Gastrocnemius medialis (tissue), 4 donors: ENCODE measurements at regions not wholly inside any gene's neighbourhood (a gene's known extent, or its start where the extent isn't known, plus 50 kb on each side); places are given as distances from the start of the nearest gene placed in this dataset.

Source experiments
- ATAC-seq, 2 donors: fragments of 150-250 bp; one replicate each; pipeline ENCODE4 v1.9.1; 2016
- DNase-seq, 2 donors: peaks; one replicate each; pipeline ENCODE4 v3.0.0-alpha.2; 2019
- H3K27ac ChIP-seq, 4 donors: fragments of 200-600 bp; sonication (generic); 1 replicate in 1 of 4; 2 replicates in 3 of 4; pipeline ENCODE4 v1.5.1; 2016 to 2018; ENCODE audit warnings: mild to moderate bottlenecking in 2 of 4, moderate library complexity in 1 of 4
- H3K27me3 ChIP-seq, 3 donors: fragments of 200-600 bp; sonication (generic) in 2 of 3; 1 replicate in 1 of 3; 2 replicates in 2 of 3; pipeline versions ENCODE4 v1.5.1 to v1.6.0; 2016 to 2019; ENCODE audit warnings: mild to moderate bottlenecking in 1 of 3, moderate library complexity in 1 of 3
- H3K36me3 ChIP-seq, 2 donors: fragments of 200-600 bp; sonication (generic) in 1 of 2; one replicate each; pipeline ENCODE4 v1.5.1; 2017 to 2018
- H3K4me1 ChIP-seq, 2 donors: fragments of 200-600 bp; sonication (generic) in 1 of 2; one replicate each; pipeline ENCODE4 v1.5.1; 2016 to 2017; ENCODE audit warnings: mild to moderate bottlenecking in 2 of 2
- H3K4me3 ChIP-seq, 4 donors: fragments of 200-600 bp; sonication (generic) in 3 of 4; 1 replicate in 1 of 4; 2 replicates in 3 of 4; pipeline ENCODE4 v1.5.1; 2016 to 2019; ENCODE audit warnings: mild to moderate bottlenecking in 2 of 4
- H3K9me3 ChIP-seq, 3 donors: fragments of 200-600 bp; sonication (generic) in 2 of 3; 1 replicate in 1 of 3; 2 replicates in 2 of 3; pipeline ENCODE4 v1.5.1; 2016 to 2019
- CTCF ChIP-seq, 5 experiments: fragments of 450-650 bp in 3 of 5; fragments of 200-600 bp in 2 of 5; sonication (generic) in 2 of 5; IDR thresholded peaks in 4 of 5; conservative IDR thresholded peaks in 1 of 5; 1 replicate in 4 of 5; 2 replicates in 1 of 5; pipeline ENCODE4 v1.5.1; 2016 to 2019; ENCODE audit warnings: antibody characterized with exemption in 5 of 5, mild to moderate bottlenecking in 3 of 5, moderate library complexity in 3 of 5
- POLR2A ChIP-seq, 2 donors: fragments of 450-650 bp; IDR thresholded peaks; one replicate each; pipeline ENCODE4 v1.6.1; 2017; ENCODE audit warnings: antibody characterized with exemption in 2 of 2, mild to moderate bottlenecking in 2 of 2, moderate library complexity in 2 of 2
- in situ Hi-C, 4 donors: fragments of 200-750 bp; cut with MboI; loops; one replicate each; pipeline versions ENCODE4 v1.15.0 to v1.8.0; 2017; ENCODE audit warnings: low sequenced_read_pairs in 4 of 4
- intact Hi-C: fragments of 100-400 bp; cut with DNase I; formaldehyde crosslinking; loops from one replicate; pipeline ENCODE4 v1.15.1; 2023; ENCODE audit warnings: low total_unique reads

DNA sequence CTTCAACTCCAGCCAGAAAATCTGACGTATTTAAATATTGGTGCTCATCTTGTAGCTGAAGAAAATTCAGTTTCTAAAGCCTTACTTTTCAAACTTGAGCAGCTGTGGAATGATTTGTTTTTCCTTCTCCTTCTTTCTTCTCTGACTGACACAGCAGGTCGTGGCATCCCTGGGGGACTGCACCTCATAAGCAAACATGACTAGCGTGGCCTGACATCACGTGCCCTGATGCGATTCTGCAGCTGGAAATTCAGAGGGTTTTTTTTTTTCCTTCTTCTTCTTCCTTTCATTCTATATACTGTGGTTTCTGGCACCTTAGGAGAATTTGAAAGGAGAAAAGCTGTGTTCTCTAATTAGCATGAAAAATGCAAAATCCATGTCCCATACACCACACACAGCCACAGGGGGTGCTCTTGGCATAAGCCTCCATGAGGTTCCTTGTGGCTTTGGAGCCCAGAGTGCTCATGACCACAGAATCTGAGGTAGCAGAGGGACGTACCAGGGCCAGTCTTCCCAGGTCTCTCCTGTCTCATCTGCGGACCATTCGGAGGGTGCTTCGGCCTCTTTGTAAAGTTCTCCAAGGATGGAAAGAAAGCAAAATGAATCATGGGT is 258.5 kb upstream of the CDH4 start:
- DNase-seq (no peak), ATAC-seq (no peak)
- no peaks in the 10 kb centered on the region for H3K36me3 ChIP-seq
- no peaks in the 10 kb centered on the region for H3K9me3 ChIP-seq
- no peak overlapping the region for H3K4me3 ChIP-seq
- in situ Hi-C loops (no loop called here), intact Hi-C loops (no loop called here)
- no peaks in the 10 kb centered on the region for H3K4me1 ChIP-seq
- no peak overlapping the region for H3K27ac ChIP-seq
- TF ChIP-seq CTCF (IDR thresholded peaks at IDR 0.05 in 4 of 5, conservative IDR thresholded peaks at IDR 0.05 in 1 of 5) (no peak), POLR2A (IDR thresholded peaks at IDR 0.05) (no peak)
- H3K27me3 ChIP-seq = no peaks in the 10 kb centered on the region

DNA sequence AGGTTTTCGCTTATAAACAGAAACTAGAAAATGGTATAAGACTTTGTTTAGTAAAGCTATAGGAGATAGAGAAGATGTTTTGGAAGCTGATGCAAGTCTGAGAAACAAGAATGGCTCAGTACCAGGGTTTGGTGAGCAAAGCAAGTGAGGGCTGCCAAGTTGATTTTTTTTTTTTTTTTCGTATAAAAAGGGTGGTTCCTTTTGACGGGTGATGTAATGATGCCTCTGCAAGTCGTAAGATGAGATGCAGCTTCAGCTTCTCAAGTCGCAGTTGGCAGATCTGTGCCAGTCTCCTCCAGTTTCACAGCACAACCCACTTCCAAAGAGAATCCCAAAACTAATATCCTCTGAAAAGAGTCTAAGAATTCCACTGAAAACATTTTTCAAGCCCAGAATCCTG is 252.8 kb upstream of the CDH4 start:
- ATAC-seq (no peak), DNase-seq (no peak)
- Histone ChIP-seq H3K4me3 (no peak overlapping the region), H3K27ac (no peak overlapping the region), H3K4me1 (no peaks in the 10 kb centered on the region), H3K9me3 (no peaks in the 10 kb centered on the region), H3K27me3 (no peaks in the 10 kb centered on the region), H3K36me3 (no peaks in the 10 kb centered on the region)
- TF ChIP-seq POLR2A (IDR thresholded peaks at IDR 0.05) = no peak
- TF ChIP-seq CTCF (IDR thresholded peaks at IDR 0.05 in 4 of 5, conservative IDR thresholded peaks at IDR 0.05 in 1 of 5) = no peak
- intact Hi-C loops = no loop called here
- in situ Hi-C loops = no loop called here

GRCh38 chr20:61002090-61002489 is 250.0 kb upstream of the CDH4 start:
- H3K27ac ChIP-seq = no peak overlapping the region
- H3K36me3 ChIP-seq = no peaks in the 10 kb centered on the region
- no peaks in the 10 kb centered on the region for H3K27me3 ChIP-seq
- no peaks in the 10 kb centered on the region for H3K4me1 ChIP-seq
- intact Hi-C loops (no loop called here), in situ Hi-C loops (no loop called here)
- ATAC-seq (no peak), DNase-seq (no peak)
- H3K9me3 ChIP-seq = no peaks in the 10 kb centered on the region
- H3K4me3 ChIP-seq = no peak overlapping the region
- TF ChIP-seq CTCF (IDR thresholded peaks at IDR 0.05 in 4 of 5, conservative IDR thresholded peaks at IDR 0.05 in 1 of 5) (no peak), POLR2A (IDR thresholded peaks at IDR 0.05) (no peak)

DNA sequence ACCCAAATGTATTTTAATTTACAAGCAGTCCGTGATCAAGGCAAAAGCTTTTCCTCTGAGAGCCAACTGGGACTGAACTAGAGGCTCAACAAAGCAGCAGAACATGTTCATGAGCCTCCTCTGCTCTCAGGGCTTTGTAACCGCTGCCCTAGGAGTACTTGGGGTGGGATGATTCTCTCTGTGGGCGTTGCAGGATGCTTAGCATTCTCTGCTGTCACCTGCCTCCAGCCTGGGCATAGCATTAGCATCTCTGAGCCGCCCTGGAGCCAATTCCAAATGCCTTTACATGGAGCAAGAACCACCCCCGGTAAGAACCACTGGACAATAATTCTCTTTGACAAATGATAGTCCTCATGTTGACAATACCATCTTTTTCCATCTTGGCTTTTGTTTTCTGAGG is 237.6 kb upstream of the CDH4 start:
- TF ChIP-seq CTCF (IDR thresholded peaks at IDR 0.05 in 4 of 5, conservative IDR thresholded peaks at IDR 0.05 in 1 of 5) (no peak), POLR2A (IDR thresholded peaks at IDR 0.05) (no peak)

DNA sequence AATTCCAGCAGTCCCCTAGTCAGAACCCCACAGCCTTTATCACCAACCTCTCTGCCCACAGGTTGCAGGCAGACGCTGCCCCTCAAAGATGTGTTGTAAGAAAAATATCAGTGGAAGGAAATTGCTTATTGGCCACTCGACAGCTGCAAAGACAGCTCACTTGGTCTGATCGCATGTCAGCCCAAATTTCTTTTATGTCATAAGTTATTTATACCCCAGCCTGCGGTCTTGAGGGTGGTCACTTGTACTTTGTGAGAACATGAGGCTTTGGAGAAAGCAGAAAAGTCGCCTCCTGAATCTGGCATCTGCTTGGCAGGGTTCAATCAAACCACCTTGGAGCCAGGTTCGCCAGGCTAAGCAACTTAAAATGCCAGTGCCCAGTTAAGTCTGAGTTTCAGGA is 236.5 kb upstream of the CDH4 start:
- ATAC-seq (no peak), DNase-seq (no peak)
- Histone ChIP-seq H3K36me3 (no peaks in the 10 kb centered on the region), H3K9me3 (no peaks in the 10 kb centered on the region), H3K27me3 (no peaks in the 10 kb centered on the region), H3K27ac (no peak overlapping the region), H3K4me3 (no peak overlapping the region), H3K4me1 (no peaks in the 10 kb centered on the region)
- in situ Hi-C loops (no loop called here), intact Hi-C loops (no loop called here)
- no peak for TF ChIP-seq CTCF (IDR thresholded peaks at IDR 0.05 in 4 of 5, conservative IDR thresholded peaks at IDR 0.05 in 1 of 5)
- TF ChIP-seq POLR2A (IDR thresholded peaks at IDR 0.05) = no peak

More for the DNA sequence above, 237.6 kb upstream of the CDH4 start:
- no peaks in the 10 kb centered on the region for H3K4me1 ChIP-seq
- H3K27me3 ChIP-seq = no peaks in the 10 kb centered on the region
- intact Hi-C loops = no loop called here
- H3K36me3 ChIP-seq = no peaks in the 10 kb centered on the region
- H3K9me3 ChIP-seq = no peaks in the 10 kb centered on the region
- no peak overlapping the region for H3K4me3 ChIP-seq
- H3K27ac ChIP-seq = no peak overlapping the region
- DNase-seq (no peak), ATAC-seq (no peak)
- in situ Hi-C loops = no loop called here
